ENCODE measurements at regions not wholly inside any gene's neighbourhood (a gene's known extent, or its start where the extent isn't known, plus 50 kb on each side); places are given as distances from the start of the nearest gene placed in this dataset.

DNA sequence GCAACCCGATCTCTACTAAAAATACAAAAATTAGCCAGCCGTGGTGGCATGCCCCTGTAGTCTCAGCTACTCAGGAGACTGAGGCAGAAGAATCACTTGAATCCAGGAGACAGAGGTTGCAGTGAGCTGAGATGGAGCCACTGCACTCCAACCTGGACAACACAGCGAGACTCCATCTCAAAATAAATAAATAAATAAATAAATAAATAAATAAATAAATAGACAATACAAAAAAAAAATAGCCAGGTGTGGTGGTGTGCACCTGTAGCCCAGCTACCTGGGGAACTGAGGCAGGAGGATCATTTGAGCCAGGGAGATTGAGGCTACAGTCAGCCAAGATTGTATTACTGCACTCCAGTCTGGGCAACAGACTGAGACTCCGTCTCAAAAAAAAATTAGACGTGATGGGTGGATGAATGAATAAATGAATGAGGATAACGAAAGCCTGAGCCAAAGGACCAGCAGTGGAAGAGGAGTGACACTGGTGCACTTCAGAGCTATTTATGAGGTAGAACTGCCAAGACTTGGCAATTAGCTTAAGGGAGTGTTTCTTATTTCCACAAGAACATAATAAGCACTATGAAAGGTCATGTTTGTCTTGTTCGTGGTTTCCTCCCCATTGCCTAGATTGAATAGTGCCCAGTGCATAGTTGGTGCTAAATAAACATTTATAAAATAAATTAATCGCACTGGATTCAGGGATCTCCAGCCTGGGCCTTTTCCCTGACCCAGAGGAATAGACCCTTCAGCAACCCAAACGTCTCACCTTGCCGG, 232.2 kb downstream of the IDS start:
- TF ChIP-seq, protein P1, sequence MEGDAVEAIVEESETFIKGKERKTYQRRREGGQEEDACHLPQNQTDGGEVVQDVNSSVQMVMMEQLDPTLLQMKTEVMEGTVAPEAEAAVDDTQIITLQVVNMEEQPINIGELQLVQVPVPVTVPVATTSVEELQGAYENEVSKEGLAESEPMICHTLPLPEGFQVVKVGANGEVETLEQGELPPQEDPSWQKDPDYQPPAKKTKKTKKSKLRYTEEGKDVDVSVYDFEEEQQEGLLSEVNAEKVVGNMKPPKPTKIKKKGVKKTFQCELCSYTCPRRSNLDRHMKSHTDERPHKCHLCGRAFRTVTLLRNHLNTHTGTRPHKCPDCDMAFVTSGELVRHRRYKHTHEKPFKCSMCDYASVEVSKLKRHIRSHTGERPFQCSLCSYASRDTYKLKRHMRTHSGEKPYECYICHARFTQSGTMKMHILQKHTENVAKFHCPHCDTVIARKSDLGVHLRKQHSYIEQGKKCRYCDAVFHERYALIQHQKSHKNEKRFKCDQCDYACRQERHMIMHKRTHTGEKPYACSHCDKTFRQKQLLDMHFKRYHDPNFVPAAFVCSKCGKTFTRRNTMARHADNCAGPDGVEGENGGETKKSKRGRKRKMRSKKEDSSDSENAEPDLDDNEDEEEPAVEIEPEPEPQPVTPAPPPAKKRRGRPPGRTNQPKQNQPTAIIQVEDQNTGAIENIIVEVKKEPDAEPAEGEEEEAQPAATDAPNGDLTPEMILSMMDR (IDR thresholded peaks at IDR 0.05 in 8 of 11, conservative IDR thresholded peaks at IDR 0.05 in 3 of 11): no peak
- no peak for TF ChIP-seq POLR2AphosphoS5 (IDR thresholded peaks at IDR 0.05)
- H3K36me3 ChIP-seq: no peaks in the 10 kb centered on the region
- intact Hi-C loops (cut with DNase I; ENCODE audit: low total_unique reads): no loop called here
- no peak for DNase-seq
- no peaks in the 10 kb centered on the region for H3K9me3 ChIP-seq
- H3K27ac ChIP-seq: no peak overlapping the region
- no peak overlapping the region for H3K4me3 ChIP-seq
- no peaks in the 10 kb centered on the region for H3K4me1 ChIP-seq
- 74 to 88% (median 85%) methylated on average over 10 of the region's 10 CpGs for WGBS, 5 donors
- H3K27me3 ChIP-seq (replicated peaks in 1 of 7): no peaks in the 10 kb centered on the region

DNA sequence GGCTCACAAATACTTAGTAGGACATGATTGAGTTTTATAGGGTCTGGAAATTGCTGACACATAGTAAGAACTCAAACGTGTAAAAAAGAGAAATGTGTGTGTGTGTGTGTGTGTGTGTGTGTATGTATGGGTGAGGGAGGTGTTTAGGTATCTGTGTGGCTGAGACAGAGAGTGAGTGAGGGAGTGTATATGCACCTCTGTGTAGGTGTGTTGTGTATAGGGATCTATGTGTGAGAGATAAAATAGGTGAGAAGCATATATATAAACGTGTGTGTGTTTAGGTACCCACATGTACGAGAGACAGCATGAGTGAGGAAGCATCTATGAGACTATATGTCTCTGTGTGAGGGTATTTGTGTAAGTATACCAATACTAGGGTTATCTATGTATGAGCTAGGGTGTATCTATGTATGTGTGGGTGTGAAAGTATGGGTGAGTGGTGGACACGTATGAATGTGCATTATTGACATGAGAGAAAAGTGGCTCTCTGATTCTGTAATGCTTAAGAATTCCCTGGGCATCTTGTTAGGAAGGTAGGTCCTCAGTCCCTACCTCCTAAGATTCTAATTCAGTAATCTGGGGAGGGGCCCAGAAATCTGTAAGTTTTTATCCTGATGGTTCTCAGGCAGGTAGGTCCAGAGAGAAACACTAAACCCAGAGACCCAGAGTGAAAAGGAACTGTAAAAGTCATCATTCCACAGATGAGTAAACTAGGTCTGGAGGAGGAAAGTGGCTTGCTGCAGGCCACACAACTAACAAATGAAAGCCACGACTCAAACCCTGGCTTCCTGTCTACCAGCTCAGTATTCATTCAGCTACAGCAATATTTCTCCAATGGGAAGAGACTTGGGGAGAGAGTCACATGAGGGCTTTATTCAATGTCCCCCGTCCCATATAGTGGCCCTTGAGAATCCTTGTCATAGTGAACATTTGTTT, 237.0 kb downstream of the IDS start:
- H3K4me3 ChIP-seq: no peak overlapping the region
- H3K9me3 ChIP-seq: peaks cover 0 to 4% (median 0%) of the 10 kb centered on the region in 8 donors
- H3K27ac ChIP-seq: no peak overlapping the region
- H3K4me1 ChIP-seq: no peaks in the 10 kb centered on the region
- DNase-seq: no peak
- intact Hi-C loops (cut with DNase I; ENCODE audit: low total_unique reads): no loop called here
- TF ChIP-seq, protein P1 (IDR thresholded peaks at IDR 0.05 in 8 of 11, conservative IDR thresholded peaks at IDR 0.05 in 3 of 11): no peak
- TF ChIP-seq POLR2AphosphoS5 (IDR thresholded peaks at IDR 0.05) (no peak), POLR2A (IDR thresholded peaks at IDR 0.05) (no peak)
- no peaks in the 10 kb centered on the region for H3K27me3 ChIP-seq (replicated peaks in 1 of 7)
- 55 to 80% (median 74%) methylated on average over 6 of the region's 6 CpGs for WGBS, 5 donors
- H3K36me3 ChIP-seq: no peaks in the 10 kb centered on the region

DNA sequence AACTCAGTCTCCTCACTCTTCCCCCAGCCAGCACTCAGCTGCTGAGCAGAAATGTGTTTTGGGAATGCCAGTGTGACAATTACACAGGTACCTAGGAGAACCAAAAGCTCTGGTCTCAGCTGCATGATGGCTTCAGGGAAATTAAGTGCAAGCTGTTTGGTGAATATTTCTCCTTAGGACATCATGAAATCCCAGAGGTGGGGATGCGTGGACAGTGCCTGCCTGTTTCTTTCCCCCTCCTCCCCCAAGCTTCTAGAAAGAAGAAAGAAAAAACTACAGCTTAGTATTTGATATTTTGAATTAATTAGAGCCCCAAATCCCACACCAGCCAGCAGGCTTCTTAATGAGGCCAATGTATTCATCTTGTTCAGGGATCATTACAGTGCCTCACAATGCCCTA, 243.0 kb downstream of the IDS start:
- TF ChIP-seq POLR2AphosphoS5 (IDR thresholded peaks at IDR 0.05) (no peak), POLR2A (IDR thresholded peaks at IDR 0.05) (no peak)
- TF ChIP-seq, protein P1 (IDR thresholded peaks at IDR 0.05 in 8 of 11, conservative IDR thresholded peaks at IDR 0.05 in 3 of 11): no peak
- 75 to 93% (median 86%) methylated on average over 1 of the region's 1 CpG for WGBS, 5 donors
- H3K4me3 ChIP-seq: no peak overlapping the region

DNA sequence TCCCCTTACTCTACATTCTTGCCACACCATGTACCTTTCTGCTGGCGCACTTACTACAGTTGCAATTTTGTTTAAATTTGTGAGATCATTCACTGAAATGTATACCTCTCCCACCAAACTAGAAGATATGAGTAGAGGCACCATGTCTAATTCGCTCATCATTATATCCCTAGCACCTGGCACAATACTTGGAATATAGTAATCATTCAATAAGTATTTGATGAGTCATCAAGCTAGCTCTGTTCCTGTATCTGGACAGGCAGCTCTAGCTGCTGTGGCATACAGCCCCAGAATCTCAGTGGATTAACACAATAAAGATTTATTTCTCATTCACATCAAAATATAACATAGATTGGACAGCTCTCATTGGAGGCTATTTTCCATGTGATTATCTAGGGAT, 245.9 kb downstream of the IDS start:
- WGBS, 5 donors: 64 to 98% (median 77%) methylated on average over 2 of the region's 2 CpGs
- no peak for DNase-seq
- intact Hi-C loops (cut with DNase I; ENCODE audit: low total_unique reads): no loop called here
- H3K4me3 ChIP-seq: no peak overlapping the region
- TF ChIP-seq POLR2A (IDR thresholded peaks at IDR 0.05): no peak
- no peaks in the 10 kb centered on the region for H3K4me1 ChIP-seq
- no peaks in the 10 kb centered on the region for H3K36me3 ChIP-seq
- H3K9me3 ChIP-seq: no peaks in the 10 kb centered on the region
- no peaks in the 10 kb centered on the region for H3K27me3 ChIP-seq (replicated peaks in 1 of 7)
- no peak overlapping the region for H3K27ac ChIP-seq

More for the DNA sequence above, 243.0 kb downstream of the IDS start:
- intact Hi-C loops (cut with DNase I; ENCODE audit: low total_unique reads): no loop called here
- no peaks in the 10 kb centered on the region for H3K36me3 ChIP-seq
- H3K27ac ChIP-seq: no peak overlapping the region
- H3K9me3 ChIP-seq: peaks cover 0 to 4% (median 0%) of the 10 kb centered on the region in 8 donors
- H3K4me1 ChIP-seq: no peaks in the 10 kb centered on the region
- DNase-seq: no peak
- H3K27me3 ChIP-seq (replicated peaks in 1 of 7): no peaks in the 10 kb centered on the region

Measured in spleen (tissue), 11 donors.